Tibial nerve (tissue), 4 donors: ENCODE measurements at regions not wholly inside any gene's neighbourhood (a gene's known extent, or its start where the extent isn't known, plus 50 kb on each side); places are given as distances from the start of the nearest gene placed in this dataset.

Experiments
- DNase-seq, 2 donors: peaks; one replicate each; pipeline ENCODE4 v3.0.0-alpha.2; 2019; ENCODE audit warnings: low spot score in 2 of 2
- H3K27ac ChIP-seq, 4 donors: fragments of 200-600 bp; sonication (generic) in 3 of 4; one replicate each; pipeline ENCODE4 v1.5.1; 2017 to 2019; ENCODE audit warnings: mild to moderate bottlenecking in 1 of 4
- H3K27me3 ChIP-seq, 2 donors: fragments of 200-600 bp; sonication (generic) in 1 of 2; one replicate each; pipeline versions ENCODE4 v1.5.1 to v1.6.0; 2017 to 2019
- H3K36me3 ChIP-seq, 3 donors: fragments of 200-600 bp; sonication (generic); one replicate each; pipeline ENCODE4 v1.5.1; 2018 to 2019
- H3K4me1 ChIP-seq, 4 donors: fragments of 200-600 bp; sonication (generic) in 3 of 4; one replicate each; pipeline ENCODE4 v1.5.1; 2017 to 2019
- H3K4me3 ChIP-seq, 4 donors: fragments of 200-600 bp; sonication (generic) in 3 of 4; one replicate each; pipeline ENCODE4 v1.5.1; 2017 to 2019; ENCODE audit warnings: mild to moderate bottlenecking in 1 of 4, moderate library complexity in 1 of 4
- H3K9me3 ChIP-seq, 4 donors: fragments of 200-600 bp; sonication (generic) in 3 of 4; one replicate each; pipeline ENCODE4 v1.5.1; 2017 to 2019
- EP300 ChIP-seq, 2 donors: sonication (generic); formaldehyde crosslinking; IDR thresholded peaks; one replicate each; pipeline ENCODE4 v1.6.1; 2017; ENCODE audit warnings: antibody characterized with exemption in 2 of 2, mild to moderate bottlenecking in 1 of 2
- POLR2A ChIP-seq, 2 donors: fragments of 450-650 bp; IDR thresholded peaks; one replicate each; pipeline ENCODE4 v1.6.1; 2017; ENCODE audit warnings: antibody characterized with exemption in 2 of 2, mild to moderate bottlenecking in 2 of 2, moderate library complexity in 2 of 2
- WGBS, 2 donors: methylation state at CpG; one replicate each; pipeline ENCODE4 v1.1.5; 2018; 5-methylcytosine and 5-hydroxymethylcytosine counted together
- TF ChIP-seq, protein P1 (sequence below), 5 experiments: fragments of 200-600 bp in 3 of 5; fragments of 450-650 bp in 2 of 5; sonication (generic) in 3 of 5; IDR thresholded peaks; one replicate each; pipeline ENCODE4 v1.5.1; 2016 to 2019; ENCODE audit warnings: antibody characterized with exemption in 5 of 5, mild to moderate bottlenecking in 3 of 5, moderate library complexity in 2 of 5

DNA sequence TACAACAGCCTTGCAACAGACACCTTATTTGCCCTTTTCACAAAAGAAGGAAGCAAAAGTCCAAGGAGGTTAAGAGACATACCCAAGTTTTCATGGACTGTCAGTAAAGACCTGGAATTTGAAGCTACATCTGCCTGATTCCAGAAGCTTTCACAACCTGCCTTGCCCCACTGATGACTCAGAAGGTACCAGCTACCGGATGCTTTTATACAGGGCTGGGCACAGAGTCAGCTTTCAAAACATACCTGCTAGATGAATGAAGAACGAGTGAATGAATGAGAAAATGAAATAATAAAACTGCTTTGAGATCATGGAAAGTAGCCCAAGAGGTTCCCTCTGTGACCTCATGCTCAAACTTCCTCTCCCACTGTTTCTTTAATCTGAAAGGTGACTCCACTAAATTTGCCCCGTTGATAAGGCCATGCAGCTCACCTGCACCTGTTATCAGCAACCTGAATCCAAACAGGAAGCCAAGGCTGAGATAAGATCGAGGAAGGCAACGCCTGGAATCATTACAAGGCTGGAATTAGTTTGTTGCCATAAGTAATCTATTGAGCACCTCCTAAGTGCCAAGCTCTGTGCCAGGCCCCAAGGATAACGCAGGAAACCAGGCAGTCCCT is 151.5 kb downstream of the WDR11 start:
- H3K36me3 ChIP-seq = no peaks in the 10 kb centered on the region
- WGBS, 2 donors = 74 to 81% methylated on average over 6 of the region's 6 CpGs
- TF ChIP-seq POLR2A (IDR thresholded peaks at IDR 0.05) = no peak
- TF ChIP-seq EP300 (IDR thresholded peaks at IDR 0.05) = no peak
- TF ChIP-seq, protein P1, sequence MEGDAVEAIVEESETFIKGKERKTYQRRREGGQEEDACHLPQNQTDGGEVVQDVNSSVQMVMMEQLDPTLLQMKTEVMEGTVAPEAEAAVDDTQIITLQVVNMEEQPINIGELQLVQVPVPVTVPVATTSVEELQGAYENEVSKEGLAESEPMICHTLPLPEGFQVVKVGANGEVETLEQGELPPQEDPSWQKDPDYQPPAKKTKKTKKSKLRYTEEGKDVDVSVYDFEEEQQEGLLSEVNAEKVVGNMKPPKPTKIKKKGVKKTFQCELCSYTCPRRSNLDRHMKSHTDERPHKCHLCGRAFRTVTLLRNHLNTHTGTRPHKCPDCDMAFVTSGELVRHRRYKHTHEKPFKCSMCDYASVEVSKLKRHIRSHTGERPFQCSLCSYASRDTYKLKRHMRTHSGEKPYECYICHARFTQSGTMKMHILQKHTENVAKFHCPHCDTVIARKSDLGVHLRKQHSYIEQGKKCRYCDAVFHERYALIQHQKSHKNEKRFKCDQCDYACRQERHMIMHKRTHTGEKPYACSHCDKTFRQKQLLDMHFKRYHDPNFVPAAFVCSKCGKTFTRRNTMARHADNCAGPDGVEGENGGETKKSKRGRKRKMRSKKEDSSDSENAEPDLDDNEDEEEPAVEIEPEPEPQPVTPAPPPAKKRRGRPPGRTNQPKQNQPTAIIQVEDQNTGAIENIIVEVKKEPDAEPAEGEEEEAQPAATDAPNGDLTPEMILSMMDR (IDR thresholded peaks at IDR 0.05) = no peak
- peaks cover 0 to 24% (median 6%) of the 10 kb centered on the region in 4 donors for H3K9me3 ChIP-seq
- no peak overlapping the region for H3K4me3 ChIP-seq
- H3K27me3 ChIP-seq = no peaks in the 10 kb centered on the region
- H3K27ac ChIP-seq = no peak overlapping the region
- no peak for DNase-seq
- no peaks in the 10 kb centered on the region for H3K4me1 ChIP-seq

DNA sequence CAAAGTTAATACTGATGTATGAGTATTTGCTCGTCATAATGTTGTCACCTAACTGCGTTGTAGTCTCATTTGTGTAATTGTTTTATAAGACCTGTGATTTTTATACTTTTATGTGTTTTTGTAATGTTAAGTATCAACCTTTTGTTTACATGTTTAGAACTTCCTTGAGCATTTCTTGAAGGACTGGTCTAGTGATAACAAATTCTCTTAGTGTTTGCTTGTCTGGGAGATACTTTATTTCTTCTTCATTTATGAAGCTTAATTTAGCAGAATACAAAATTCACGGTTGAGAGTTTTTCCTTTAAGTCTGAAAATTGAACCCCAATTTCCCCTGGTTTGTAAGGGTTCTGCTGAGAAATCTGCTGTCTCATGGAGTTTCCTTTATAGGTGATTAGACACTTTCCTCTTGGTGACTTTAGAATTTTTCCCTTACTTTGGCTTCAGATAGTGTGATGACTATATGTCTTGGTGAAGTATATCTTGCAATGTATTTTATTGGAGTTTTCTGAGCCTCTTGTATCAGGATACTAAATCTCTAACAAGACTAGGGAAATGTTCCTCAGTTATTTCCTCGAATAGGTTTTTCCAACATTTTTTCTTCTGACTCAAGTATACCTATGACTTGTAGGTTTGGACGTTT is 154.9 kb downstream of the WDR11 start:
- WGBS, 2 donors = 79 to 87% methylated on average over 5 of the region's 5 CpGs
- Histone ChIP-seq H3K4me3 (no peak overlapping the region), H3K36me3 (no peaks in the 10 kb centered on the region), H3K9me3 (peaks cover 0 to 29% (median 6%) of the 10 kb centered on the region in 4 donors), H3K27ac (no peak overlapping the region), H3K4me1 (no peaks in the 10 kb centered on the region), H3K27me3 (no peaks in the 10 kb centered on the region)
- TF ChIP-seq POLR2A (IDR thresholded peaks at IDR 0.05) (no peak), EP300 (IDR thresholded peaks at IDR 0.05) (no peak)
- TF ChIP-seq, protein P1 (IDR thresholded peaks at IDR 0.05) = no peak
- DNase-seq = no peak

DNA sequence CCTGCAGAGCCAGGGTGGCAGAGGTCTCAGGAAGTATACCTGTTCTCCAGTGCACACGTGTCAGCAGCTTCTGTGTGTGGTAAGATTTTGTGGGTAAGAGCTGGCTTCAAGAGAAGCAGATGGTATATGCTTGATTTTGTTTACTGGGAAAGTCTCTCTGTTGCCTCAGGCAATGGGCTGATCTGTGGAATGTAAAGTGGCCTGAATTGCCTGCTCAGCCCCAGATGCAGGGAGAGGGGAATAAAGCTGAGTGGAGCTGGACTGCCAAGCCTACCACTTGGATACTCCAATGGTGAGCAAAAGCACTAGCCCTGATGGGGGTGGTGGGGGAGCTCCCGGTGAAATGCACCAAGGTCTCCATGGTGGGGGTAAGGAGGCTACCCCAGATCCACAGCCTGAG is 156.1 kb downstream of the WDR11 start:
- Histone ChIP-seq H3K36me3 (no peaks in the 10 kb centered on the region), H3K27ac (no peak overlapping the region), H3K9me3 (peaks cover 0 to 35% (median 6%) of the 10 kb centered on the region in 4 donors), H3K4me1 (no peaks in the 10 kb centered on the region), H3K4me3 (no peak overlapping the region), H3K27me3 (no peaks in the 10 kb centered on the region)
- DNase-seq = no peak
- 92 to 93% methylated on average over 2 of the region's 2 CpGs for WGBS, 2 donors
- TF ChIP-seq, protein P1 (IDR thresholded peaks at IDR 0.05) = no peak
- TF ChIP-seq POLR2A (IDR thresholded peaks at IDR 0.05) (no peak), EP300 (IDR thresholded peaks at IDR 0.05) (no peak)

DNA sequence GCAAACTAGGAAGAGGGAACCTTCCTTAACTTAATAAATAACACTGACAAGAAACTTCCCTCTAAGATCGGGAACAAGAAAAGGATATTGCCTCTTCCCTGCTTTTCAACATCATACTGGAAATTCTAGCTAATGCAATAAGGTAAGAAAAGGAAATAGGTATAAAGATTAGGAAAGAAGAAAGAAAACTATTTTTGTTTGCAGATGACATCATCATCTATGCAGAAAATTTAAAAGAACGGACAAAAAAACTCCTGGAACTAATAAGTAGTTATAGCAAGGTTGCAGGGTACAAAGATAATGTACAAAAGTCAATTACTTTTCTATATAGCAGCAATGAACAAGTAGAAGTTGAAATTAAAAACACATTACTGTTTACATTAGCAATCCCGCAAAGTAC is 164.8 kb downstream of the WDR11 start:
- Histone ChIP-seq H3K36me3 (no peaks in the 10 kb centered on the region), H3K9me3 (peaks cover 0 to 38% (median 0%) of the 10 kb centered on the region in 4 donors), H3K27me3 (no peaks in the 10 kb centered on the region), H3K4me1 (no peaks in the 10 kb centered on the region), H3K4me3 (no peak overlapping the region), H3K27ac (no peak overlapping the region)
- TF ChIP-seq POLR2A (IDR thresholded peaks at IDR 0.05) (no peak), EP300 (IDR thresholded peaks at IDR 0.05) (no peak)
- TF ChIP-seq, protein P1 (IDR thresholded peaks at IDR 0.05) = no peak
- 87 to 90% methylated on average over 3 of the region's 3 CpGs for WGBS, 2 donors
- DNase-seq = no peak

DNA sequence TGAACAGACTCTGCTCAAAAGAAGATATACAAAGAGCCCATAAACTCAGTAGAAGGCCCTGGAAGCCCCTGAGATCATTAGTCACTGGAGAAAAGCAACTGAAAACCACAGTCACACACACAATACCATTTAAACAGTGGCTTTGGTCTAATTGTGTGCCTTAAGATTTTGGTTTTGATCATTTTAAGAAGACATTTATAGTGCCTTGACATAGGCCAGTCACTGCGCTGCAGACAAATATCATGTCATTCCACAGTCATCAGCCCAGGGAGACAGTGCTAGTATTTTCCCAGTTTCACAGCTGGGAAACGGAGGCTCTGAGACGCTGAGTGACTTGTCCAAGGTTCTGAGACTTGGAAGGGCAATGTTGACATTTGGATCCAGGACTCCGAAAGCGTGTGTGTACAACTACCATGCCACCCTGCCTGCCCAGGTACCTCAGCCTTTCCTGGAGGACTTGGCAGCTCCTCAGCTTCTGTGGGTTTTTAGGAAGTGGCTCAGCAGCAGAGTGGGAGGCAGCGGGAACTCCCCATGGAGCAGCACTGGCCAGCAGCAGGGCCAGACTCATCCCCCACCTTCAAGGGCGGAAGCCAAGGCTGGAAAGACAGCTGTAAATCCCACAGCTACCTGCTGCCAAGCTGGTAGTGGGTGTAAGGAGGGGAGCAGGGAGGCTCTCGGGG is 173.9 kb downstream of the WDR11 start:
- H3K4me1 ChIP-seq = no peaks in the 10 kb centered on the region
- no peak for DNase-seq
- no peaks in the 10 kb centered on the region for H3K27me3 ChIP-seq
- H3K9me3 ChIP-seq = no peaks in the 10 kb centered on the region
- H3K36me3 ChIP-seq = no peaks in the 10 kb centered on the region
- WGBS, 2 donors = 67 to 71% methylated on average over 7 to 8 of the region's 8 CpGs
- no peak overlapping the region for H3K4me3 ChIP-seq
- TF ChIP-seq EP300 (IDR thresholded peaks at IDR 0.05) = no peak
- TF ChIP-seq, protein P1 (IDR thresholded peaks at IDR 0.05) = no peak
- TF ChIP-seq POLR2A (IDR thresholded peaks at IDR 0.05) = no peak
- no peak overlapping the region for H3K27ac ChIP-seq
